Ectodermal cell (in vitro differentiated cells): ENCODE measurements at regions not wholly inside any gene's neighbourhood (a gene's known extent, or its start where the extent isn't known, plus 50 kb on each side); places are given as distances from the start of the nearest gene placed in this dataset.

Source experiments
- H3K27ac ChIP-seq: 2 replicates; pipeline ENCODE4 v1.7.0; 2013; ENCODE audit warnings: mild to moderate bottlenecking, low read depth, low read length; ENCODE audit not compliant: insufficient read depth, poor library complexity, severe bottlenecking
- H3K27me3 ChIP-seq: 2 replicates; pipeline ENCODE4 v1.7.0; 2013; ENCODE audit warnings: mild to moderate bottlenecking, low read length; ENCODE audit not compliant: insufficient read depth, control insufficient read depth, poor library complexity, severe bottlenecking
- H3K36me3 ChIP-seq: one replicate; pipeline ENCODE4 v1.7.0; 2013; ENCODE audit warnings: low read length; ENCODE audit not compliant: control insufficient read depth, insufficient read depth
- H3K4me1 ChIP-seq: one replicate; pipeline ENCODE4 v1.7.0; 2013; ENCODE audit warnings: low read length; ENCODE audit not compliant: control insufficient read depth, insufficient read depth
- H3K4me3 ChIP-seq: 2 replicates; pipeline ENCODE4 v1.7.0; 2013; ENCODE audit warnings: low read depth, low read length, control low read depth; ENCODE audit not compliant: insufficient read depth
- H3K9me3 ChIP-seq: 2 replicates; pipeline ENCODE4 v1.7.0; 2013; ENCODE audit warnings: mild to moderate bottlenecking, low read length, moderate library complexity; ENCODE audit not compliant: control insufficient read depth
- WGBS, 2 experiments: methylation state at CpG; one replicate each; pipeline ENCODE4 v1.1.7; 2013; ENCODE audit warnings: missing lambda C conversion rate in 2 of 2; 5-methylcytosine and 5-hydroxymethylcytosine counted together

DNA sequence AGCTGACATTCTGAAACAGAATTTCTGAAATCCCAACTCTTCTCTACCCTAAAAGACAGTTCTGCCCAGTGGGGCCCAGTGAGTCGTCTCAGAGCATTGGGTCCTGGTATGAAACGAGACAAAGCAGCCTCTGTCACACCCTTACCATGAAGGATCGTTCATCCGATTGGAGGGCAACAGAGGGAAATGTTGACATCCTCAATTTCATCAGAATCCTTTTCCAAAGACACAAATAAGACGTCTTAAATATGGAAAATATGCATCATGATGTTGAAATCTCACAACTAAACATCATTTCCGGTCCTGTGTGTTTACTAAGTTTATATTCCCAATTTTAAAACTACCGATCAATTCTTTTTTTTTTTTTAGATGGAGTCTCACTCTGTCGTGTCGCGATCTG, 112.1 kb upstream of the SLC45A1 start:
- WGBS, 2 experiments, result 93 to 95% methylated on average over 10 of the region's 10 CpGs
- H3K36me3 ChIP-seq, result no peaks in the 10 kb centered on the region
- H3K9me3 ChIP-seq, result no peaks in the 10 kb centered on the region
- H3K4me1 ChIP-seq, result peaks cover 12% of the 10 kb centered on the region
- H3K27ac ChIP-seq, result no peak overlapping the region
- H3K4me3 ChIP-seq, result no peak overlapping the region
- no peaks in the 10 kb centered on the region for H3K27me3 ChIP-seq

DNA sequence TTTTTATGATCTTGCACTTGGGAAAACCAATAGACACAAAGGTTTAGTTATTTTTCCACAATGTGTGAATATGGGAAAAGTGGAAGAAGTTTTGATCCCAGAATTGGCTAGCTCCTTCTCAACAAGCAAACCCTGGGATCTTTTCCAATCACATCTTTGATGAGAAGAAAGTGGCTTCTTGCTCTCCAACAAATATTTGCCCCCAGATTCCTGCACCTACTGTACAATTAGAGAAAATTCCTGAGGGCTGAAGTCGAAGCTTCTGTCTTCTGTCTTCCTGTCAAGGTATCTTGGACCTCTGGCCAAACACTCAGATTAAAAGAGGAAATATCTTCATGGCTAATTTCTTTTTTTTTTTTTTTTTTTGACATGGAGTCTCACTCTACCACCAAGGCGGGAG, 113.1 kb upstream of the SLC45A1 start:
- Histone ChIP-seq H3K36me3 (no peaks in the 10 kb centered on the region), H3K9me3 (no peaks in the 10 kb centered on the region), H3K27ac (no peak overlapping the region), H3K27me3 (no peaks in the 10 kb centered on the region), H3K4me3 (no peak overlapping the region), H3K4me1 (peaks cover 12% of the 10 kb centered on the region)
- WGBS, 2 experiments, result 84 to 93% methylated on average over 2 of the region's 2 CpGs

DNA sequence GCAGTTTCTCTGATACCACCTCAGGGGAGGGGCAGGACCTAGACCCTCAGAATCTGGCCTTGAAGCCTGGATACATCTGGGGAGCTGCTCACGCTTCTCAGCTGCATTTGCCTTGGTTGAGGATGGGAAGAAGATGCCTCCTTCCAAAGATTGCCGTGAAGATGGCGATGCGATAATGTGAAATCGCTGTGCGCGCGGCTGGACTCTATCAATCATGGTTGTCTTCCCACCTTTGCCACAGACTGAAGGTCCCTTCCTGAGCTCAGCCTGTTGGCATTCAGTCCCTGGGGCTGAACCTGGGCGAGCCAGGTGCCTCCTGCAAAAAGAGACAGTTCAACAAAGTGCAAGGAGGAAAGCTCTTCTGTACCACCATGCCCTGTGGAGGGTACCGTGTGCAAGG, 114.4 kb upstream of the SLC45A1 start:
- Histone ChIP-seq H3K27me3 (no peaks in the 10 kb centered on the region), H3K36me3 (no peaks in the 10 kb centered on the region), H3K9me3 (no peaks in the 10 kb centered on the region), H3K4me1 (peaks cover 12% of the 10 kb centered on the region), H3K4me3 (no peak overlapping the region), H3K27ac (no peak overlapping the region)
- WGBS, 2 experiments, result 94 to 98% methylated on average over 10 of the region's 10 CpGs

DNA sequence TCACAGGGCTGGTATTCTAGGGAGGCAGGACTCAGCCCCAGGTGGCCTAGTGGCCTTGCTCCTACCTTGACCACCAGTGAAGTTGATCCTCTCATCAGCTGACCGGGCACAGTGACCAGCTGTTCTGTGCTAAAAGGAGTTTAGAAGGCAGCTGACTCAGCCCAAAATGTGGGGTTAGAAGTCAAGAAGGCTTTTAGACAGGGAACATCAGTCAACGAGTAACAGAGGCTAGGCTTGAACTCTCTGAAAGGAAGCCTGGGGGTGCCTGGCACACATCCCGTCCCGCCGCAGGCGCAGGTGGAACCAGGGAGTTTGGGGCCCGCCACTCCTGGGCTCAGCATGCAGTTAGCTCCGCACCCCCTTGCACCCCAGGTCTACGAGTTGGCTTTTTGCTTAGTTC, 114.9 kb upstream of the SLC45A1 start:
- no peaks in the 10 kb centered on the region for H3K9me3 ChIP-seq
- peaks cover 12% of the 10 kb centered on the region for H3K4me1 ChIP-seq
- H3K27me3 ChIP-seq, result no peaks in the 10 kb centered on the region
- 93% methylated on average over 9 of the region's 9 CpGs for WGBS, 2 experiments
- H3K36me3 ChIP-seq, result no peaks in the 10 kb centered on the region
- H3K4me3 ChIP-seq, result no peak overlapping the region
- H3K27ac ChIP-seq, result no peak overlapping the region

DNA sequence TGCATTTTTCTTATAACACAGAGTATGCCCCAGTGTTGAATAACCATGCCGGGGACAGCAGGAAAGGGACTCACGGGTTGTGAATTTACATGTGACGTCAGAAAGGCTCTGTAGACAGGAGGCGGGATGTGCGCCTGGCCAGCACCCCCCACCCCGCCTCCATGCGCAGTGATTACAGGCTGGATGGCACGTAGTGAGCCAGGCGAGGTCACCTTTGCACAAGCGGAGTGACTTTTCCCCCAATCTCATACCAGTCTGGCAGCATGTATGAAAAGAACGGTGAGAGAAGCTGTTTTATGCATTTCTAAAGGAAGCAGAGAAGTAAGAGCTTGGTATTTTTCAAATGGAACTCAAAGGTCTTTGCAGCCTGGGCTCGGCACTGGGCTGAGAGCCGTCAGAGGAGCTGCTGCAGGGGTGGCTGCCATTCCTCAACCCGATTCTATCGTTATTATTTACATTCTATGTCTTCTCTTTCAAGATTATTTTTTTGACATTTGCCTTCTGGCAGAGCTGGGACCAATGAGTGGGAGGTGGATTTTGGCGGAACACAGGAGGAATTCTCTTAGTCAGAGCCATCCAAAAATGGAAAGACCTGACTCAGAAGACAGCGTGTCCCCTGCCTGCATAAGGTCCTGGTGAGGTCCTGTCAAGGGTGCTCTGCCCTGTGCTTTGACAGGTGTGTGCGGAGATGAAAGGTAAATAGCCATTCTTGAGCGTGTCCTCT, 115.6 kb upstream of the SLC45A1 start:
- Histone ChIP-seq H3K4me1 (peaks cover 12% of the 10 kb centered on the region), H3K36me3 (no peaks in the 10 kb centered on the region), H3K4me3 (no peak overlapping the region), H3K27ac (no peak overlapping the region), H3K27me3 (no peaks in the 10 kb centered on the region), H3K9me3 (no peaks in the 10 kb centered on the region)
- 84% methylated on average over 19 of the region's 19 CpGs for WGBS, 2 experiments

DNA sequence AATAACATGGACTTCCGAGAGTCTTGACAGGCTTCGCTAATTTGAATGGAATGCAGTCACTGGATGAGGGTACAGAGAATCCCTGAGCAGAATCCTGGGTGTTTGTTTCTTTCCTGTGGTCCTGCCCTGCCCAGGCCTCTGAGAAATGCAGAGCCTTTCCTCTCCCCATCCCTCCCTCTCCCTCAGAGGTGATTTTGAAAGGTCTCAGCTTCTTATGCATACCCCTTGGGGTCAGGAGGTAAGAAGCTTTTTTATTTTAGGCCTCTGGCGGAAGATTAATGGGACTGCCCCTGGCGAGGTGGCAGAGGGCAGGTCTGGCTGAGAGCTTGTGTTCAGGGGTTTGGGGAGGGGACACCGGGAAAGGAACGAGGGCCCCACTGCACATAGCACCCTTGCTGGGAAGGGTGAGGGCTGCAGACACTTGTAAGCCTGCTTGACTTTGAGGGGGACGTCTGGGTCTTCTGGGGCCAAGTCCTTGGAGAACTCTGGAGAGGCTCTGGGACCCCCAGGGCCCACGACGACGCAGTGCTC, 116.5 kb upstream of the SLC45A1 start:
- Histone ChIP-seq H3K4me1 (peaks cover 12% of the 10 kb centered on the region), H3K36me3 (no peaks in the 10 kb centered on the region), H3K27ac (peak overlapping the region; percentile 44), H3K9me3 (no peaks in the 10 kb centered on the region), H3K27me3 (no peaks in the 10 kb centered on the region), H3K4me3 (no peak overlapping the region)
- WGBS, 2 experiments, result 54 to 57% methylated on average over 10 of the region's 10 CpGs

DNA sequence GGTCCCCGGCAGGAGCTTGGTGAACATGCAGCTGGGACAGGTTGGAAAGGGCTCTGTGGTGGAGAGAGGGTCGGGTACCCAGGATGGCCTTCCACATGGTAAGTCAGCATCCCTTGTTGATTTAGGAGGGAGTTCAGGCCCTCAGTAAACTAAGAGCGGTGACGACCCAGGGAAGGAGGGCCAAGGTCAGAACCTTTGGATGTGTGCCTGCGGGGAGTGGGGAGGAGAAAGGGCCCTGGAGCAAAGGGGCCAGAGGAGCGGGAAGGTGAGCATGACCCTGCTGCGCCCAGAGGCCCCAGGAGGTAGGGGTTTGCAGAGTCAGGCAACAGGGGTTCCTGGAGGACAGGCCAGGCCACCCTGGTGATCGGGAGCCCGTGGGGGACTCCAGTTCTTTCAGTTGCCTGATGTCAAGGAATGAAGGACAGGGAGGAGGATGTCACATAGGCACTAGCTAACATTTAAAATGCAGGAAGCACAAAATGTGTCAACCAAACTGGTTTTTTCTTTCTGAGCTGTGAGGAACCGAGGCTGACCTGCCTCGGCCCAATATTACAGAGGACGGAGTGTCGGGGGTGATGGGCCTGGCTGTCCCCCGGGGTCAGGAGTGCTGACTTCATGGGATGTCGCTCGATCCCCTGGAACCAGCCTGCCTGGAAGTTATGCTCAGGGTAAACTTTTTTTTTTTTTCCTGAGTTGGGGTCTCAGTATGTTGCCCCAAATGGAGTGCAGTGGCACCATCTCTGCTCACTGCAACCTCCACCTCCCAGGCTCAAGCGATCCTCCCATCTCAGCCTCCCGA, 117.4 kb upstream of the SLC45A1 start:
- Histone ChIP-seq H3K36me3 (no peaks in the 10 kb centered on the region), H3K27me3 (no peaks in the 10 kb centered on the region), H3K4me3 (no peak overlapping the region), H3K27ac (no peak overlapping the region), H3K4me1 (peaks cover 12% of the 10 kb centered on the region), H3K9me3 (no peaks in the 10 kb centered on the region)
- 93 to 95% methylated on average over 18 of the region's 18 CpGs for WGBS, 2 experiments

DNA sequence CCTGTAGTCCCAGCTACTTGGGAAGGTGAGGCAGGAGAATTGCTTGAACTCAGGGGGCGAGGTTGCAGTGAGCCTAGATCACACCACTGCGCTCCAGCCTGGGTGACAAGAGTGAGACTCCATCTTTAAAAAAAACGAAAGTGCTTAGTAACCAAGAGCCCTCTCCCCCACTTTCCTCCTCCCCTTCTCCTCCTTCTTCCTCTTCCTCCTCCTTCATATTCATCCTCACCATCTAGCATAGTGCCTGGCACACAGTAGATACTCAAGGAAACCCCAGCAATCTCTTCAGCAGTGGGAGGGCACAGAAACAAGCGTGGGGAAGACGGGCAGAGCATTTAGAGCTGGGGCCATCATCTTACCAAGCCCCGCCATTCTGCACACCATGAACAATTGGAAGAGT, 119.4 kb upstream of the SLC45A1 start:
- no peaks in the 10 kb centered on the region for H3K36me3 ChIP-seq
- 95 to 97% methylated on average over 6 of the region's 6 CpGs for WGBS, 2 experiments
- no peak overlapping the region for H3K27ac ChIP-seq
- H3K4me3 ChIP-seq, result no peak overlapping the region
- no peaks in the 10 kb centered on the region for H3K9me3 ChIP-seq
- H3K4me1 ChIP-seq, result peaks cover 12% of the 10 kb centered on the region
- no peaks in the 10 kb centered on the region for H3K27me3 ChIP-seq

DNA sequence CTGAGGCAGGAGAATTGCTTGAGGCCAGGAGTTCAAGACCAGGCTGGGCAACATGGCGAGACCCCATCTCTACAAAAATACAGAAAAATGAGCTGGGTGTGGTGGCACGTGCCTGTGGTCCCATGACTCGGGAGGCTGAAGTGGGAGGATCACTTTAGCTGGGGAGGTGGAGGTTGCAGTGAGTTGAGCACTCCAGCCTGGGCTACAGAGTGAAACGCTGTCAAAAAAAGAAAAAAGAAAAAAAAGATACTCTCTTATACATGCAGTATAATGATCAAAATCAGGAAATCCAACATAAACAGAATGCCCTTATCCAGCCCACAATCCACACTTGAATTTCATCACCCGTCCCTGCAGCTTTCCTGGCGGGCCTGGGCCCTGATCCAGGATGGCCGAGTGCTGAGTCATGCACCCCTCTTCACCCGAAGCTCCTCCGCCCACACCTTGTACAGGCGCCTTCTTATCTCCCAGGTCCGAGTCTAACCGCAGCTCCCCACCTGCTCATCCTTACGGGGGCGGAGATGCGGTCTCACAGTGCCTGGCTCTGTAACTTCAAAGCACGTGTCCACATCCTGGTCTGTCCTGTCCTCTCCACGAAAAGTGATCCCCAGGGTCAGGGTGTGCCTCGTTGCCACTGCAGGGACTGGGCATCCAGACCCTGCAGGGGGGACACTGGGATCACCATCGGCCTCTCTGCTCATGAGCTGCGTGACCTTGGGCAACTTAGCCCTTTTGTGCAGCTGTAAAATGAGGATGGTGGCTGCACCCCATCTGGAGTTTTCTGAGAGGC, 120.2 kb upstream of the SLC45A1 start:
- no peaks in the 10 kb centered on the region for H3K9me3 ChIP-seq
- H3K36me3 ChIP-seq, result no peaks in the 10 kb centered on the region
- H3K4me3 ChIP-seq, result no peak overlapping the region
- H3K27ac ChIP-seq, result no peak overlapping the region
- no peaks in the 10 kb centered on the region for H3K27me3 ChIP-seq
- WGBS, 2 experiments, result 90 to 91% methylated on average over 19 to 20 of the region's 20 CpGs
- peaks cover 12% of the 10 kb centered on the region for H3K4me1 ChIP-seq
